ENCODE measurements at regions not wholly inside any gene's neighbourhood (a gene's known extent, or its start where the extent isn't known, plus 50 kb on each side); places are given as distances from the start of the nearest gene placed in this dataset.

DNA sequence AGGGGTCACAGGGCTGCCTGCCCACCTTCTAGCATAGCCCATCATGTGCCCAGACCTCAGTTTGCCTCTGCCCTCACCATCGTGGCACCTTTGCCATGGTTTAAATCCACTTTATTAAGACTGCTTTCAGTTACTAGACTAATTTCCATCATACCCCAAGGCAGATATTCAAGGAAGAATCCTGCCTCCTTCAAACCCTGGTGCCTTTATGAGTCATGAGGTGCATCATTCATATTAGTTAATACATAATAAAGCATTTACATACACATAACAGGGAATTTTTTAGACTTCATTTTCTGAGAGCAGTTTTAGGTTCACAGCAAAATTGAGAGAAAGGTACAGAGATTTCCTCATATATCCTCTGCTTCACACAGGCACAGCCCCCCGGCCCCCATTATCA, 62.8 kb downstream of the CXCL12 start:
- TF ChIP-seq CTCF (IDR thresholded peaks at IDR 0.05) (no peak), POLR2A (IDR thresholded peaks at IDR 0.05) (no peak)
